ENCODE measurements at regions not wholly inside any gene's neighbourhood (a gene's known extent, or its start where the extent isn't known, plus 50 kb on each side); places are given as distances from the start of the nearest gene placed in this dataset.

DNA sequence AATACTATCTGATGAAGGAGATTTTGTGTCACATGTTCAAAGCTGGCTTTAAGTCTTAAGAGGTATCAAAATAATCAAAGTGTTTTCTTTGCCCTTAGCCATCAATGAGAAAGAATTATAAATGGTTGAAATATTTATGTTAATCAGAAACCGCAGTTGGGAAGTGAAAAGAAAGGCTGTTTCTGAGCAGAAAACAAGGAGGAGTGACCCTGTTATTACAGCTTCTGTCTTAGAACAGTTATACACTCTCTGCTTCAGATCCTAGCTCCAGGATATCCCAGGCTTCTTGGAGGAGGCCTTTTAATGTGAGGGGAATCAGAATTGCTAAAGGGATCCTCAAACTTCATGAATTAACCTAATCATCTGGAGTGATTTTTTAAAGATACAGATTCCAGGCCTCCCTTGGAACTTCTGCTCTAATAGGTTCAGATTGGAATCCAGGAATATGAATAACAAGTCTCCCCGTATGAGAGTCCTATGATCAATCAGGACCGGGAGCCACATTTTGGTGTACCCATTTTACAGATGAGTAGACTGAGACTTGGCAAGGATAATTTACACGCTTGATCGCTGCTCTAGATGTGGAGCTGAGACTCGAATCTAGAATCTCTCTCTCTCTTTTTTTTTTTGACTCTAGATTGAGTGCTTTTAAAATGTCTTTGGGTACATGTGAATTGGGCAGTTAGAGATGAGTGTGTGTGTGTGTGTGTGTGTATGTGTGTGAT is 50.8 kb upstream of the JAG1 start:
- Histone ChIP-seq H3K27ac (ENCODE audit: low read depth, low read length) (no peak overlapping the region), H3K4me3 (ENCODE audit: low read depth, low read length) (no peak overlapping the region), H3K36me3 (ENCODE audit: insufficient read depth, low read length) (no peaks in the 10 kb centered on the region), H3K27me3 (ENCODE audit: insufficient read depth, low read length) (no peaks in the 10 kb centered on the region), H3K4me1 (ENCODE audit: control insufficient read depth, insufficient read depth, low read length, unreplicated experiment) (peaks cover 28% of the 10 kb centered on the region), H3K79me2 (ENCODE audit: control insufficient read depth, insufficient read depth, low read length, unreplicated experiment) (no peaks in the 10 kb centered on the region), H2AFZ (ENCODE audit: low read length, unreplicated experiment) (no peak overlapping the region)

DNA sequence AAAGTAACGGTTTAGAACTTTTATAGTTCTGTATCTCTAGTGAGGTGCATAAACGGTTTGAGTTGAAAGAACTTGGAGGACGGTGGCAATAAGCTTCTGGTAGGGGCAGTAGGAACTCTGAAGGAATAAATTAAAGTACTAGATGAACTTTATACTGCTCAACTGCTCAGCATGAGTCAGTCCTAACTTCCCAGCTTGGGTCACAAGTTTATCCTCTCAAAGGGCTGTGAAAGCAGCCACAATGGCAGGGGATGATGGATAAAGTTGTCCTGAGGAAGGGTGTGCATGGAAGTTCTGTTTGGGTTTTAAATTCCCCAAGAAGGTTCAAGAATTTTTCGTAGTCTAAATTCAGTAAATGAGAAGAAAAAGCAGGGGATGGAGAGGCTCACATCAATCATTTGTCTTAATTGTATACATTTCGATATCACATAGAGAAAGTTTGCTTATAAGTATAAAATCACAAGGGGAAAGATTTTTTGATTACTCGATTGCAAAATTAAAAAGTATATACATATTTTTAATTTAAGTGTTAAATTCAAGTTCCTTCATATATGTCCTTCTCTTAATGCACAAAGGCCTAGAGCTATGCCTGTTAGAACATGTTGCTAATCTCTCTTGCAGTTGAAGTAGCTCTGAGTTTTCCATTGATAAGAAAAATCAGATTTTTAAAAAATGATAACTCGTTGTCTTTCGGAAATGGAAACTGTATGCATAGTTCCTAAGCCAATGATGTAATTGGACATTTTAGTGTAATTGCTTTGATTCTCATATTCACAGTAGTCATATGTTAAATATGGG is 55.3 kb upstream of the JAG1 start:
- H3K27me3 ChIP-seq (ENCODE audit: insufficient read depth, low read length), result no peaks in the 10 kb centered on the region
- H2AFZ ChIP-seq (ENCODE audit: low read length, unreplicated experiment), result no peak overlapping the region
- no peak overlapping the region for H3K27ac ChIP-seq (ENCODE audit: low read depth, low read length)
- peaks cover 18% of the 10 kb centered on the region for H3K4me1 ChIP-seq (ENCODE audit: control insufficient read depth, insufficient read depth, low read length, unreplicated experiment)
- H3K36me3 ChIP-seq (ENCODE audit: insufficient read depth, low read length), result 0 out of 2 replicates have a peak, but pooled peaks cover 5% of the 10 kb centered on the region
- no peak overlapping the region for H3K4me3 ChIP-seq (ENCODE audit: low read depth, low read length)
- H3K79me2 ChIP-seq (ENCODE audit: control insufficient read depth, insufficient read depth, low read length, unreplicated experiment), result no peaks in the 10 kb centered on the region

DNA sequence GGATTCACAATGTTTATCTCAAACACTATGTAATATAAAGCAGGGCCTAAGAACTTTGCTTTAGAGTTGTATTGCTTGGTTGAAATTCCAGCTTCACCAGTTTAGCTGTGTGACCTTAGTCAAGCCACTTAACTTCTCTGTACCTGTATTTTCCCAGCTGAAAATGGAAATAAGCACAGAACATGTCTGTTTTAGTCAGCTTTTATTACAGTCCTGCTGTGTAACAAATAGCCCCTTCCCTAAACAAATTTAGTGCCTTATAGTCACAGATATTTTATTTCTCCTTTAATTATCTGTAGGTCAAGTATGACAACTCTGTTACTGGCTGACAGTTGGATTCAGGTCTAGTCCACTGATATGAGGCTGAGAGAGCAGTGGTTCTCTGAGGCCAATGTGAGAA is 56.0 kb upstream of the JAG1 start:
- Histone ChIP-seq H2AFZ (ENCODE audit: low read length, unreplicated experiment) (no peak overlapping the region), H3K27ac (ENCODE audit: low read depth, low read length) (no peak overlapping the region), H3K27me3 (ENCODE audit: insufficient read depth, low read length) (no peaks in the 10 kb centered on the region), H3K79me2 (ENCODE audit: control insufficient read depth, insufficient read depth, low read length, unreplicated experiment) (no peaks in the 10 kb centered on the region), H3K4me3 (ENCODE audit: low read depth, low read length) (no peak overlapping the region), H3K4me1 (ENCODE audit: control insufficient read depth, insufficient read depth, low read length, unreplicated experiment) (peaks cover 18% of the 10 kb centered on the region), H3K36me3 (ENCODE audit: insufficient read depth, low read length) (0 out of 2 replicates have a peak, but pooled peaks cover 5% of the 10 kb centered on the region)

DNA sequence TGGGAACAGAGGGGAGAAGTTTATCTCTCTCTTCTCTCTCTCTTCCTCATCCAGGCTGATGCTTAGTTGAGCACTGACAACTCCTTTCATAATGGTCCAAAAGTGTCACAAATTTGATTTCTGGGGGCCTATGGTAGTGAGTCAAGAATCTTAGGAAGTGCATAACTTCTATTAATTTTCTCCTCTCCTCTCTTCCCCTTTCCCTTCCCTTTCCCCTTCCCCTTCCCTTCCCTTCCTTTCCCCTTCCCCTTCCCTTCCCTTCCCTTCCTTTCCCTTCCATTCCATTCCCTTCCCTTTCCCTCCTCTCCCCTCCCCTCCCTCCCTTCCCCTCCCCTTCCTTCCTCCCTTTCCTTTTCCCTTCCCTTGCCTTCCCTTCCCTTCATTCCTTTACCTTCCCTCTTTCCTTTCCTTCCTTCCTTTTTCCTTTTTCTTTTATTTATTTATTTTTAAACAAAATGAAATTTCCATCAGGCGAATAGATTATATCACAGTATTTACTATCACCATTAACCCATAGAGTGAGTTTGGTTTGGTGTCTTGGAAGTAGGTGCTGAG is 56.9 kb upstream of the JAG1 start:
- Histone ChIP-seq H3K79me2 (ENCODE audit: control insufficient read depth, insufficient read depth, low read length, unreplicated experiment) (no peaks in the 10 kb centered on the region), H3K27ac (ENCODE audit: low read depth, low read length) (peak overlapping the region; percentile 46; the same call in 1 of the 2 replicates), H3K4me1 (ENCODE audit: control insufficient read depth, insufficient read depth, low read length, unreplicated experiment) (peaks cover 18% of the 10 kb centered on the region), H3K36me3 (ENCODE audit: insufficient read depth, low read length) (0 out of 2 replicates have a peak, but pooled peaks cover 5% of the 10 kb centered on the region), H3K27me3 (ENCODE audit: insufficient read depth, low read length) (no peaks in the 10 kb centered on the region), H3K4me3 (ENCODE audit: low read depth, low read length) (no peak overlapping the region), H2AFZ (ENCODE audit: low read length, unreplicated experiment) (no peak overlapping the region)

DNA sequence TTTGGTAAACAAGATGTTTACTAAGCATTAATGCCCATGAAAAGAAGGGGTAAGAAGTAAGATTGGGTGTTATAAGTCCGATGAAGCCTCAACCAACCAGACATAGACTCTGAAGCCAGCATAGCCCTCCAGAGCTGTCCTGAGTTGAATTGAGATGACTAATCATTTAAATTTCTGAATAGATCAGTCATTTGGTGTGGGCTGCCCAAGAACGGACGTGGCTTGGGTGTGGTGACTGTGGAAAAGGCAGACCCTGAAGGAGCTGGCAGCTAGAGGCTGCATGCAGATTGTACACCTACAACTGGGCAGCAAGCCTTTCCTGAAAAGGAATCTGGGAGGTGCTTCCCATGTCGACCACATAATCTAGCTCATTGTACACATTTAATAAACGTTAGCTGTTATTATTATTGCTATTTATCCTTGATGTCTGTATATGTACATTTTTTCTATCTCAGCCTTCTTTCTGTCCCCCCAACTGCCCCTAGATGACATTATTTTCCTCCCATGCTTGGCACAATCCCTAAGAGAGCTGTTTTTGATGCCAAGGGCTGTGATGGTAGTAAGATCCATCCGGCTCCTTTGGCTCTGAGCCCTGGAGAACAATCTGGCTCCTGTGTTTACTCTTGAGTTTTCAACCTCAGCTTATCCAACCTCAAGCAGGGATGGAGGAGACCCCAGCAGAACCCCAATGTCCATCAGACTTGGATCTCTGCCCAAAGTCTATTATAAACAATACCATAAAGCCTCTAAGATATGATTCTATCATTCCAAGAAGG is 57.6 kb upstream of the JAG1 start:
- 0 out of 2 replicates have a peak, but pooled peaks cover 5% of the 10 kb centered on the region for H3K36me3 ChIP-seq (ENCODE audit: insufficient read depth, low read length)
- H3K27me3 ChIP-seq (ENCODE audit: insufficient read depth, low read length), result no peaks in the 10 kb centered on the region
- peak overlapping the region; percentile 72 for H2AFZ ChIP-seq (ENCODE audit: low read length, unreplicated experiment)
- H3K4me1 ChIP-seq (ENCODE audit: control insufficient read depth, insufficient read depth, low read length, unreplicated experiment), result peaks cover 18% of the 10 kb centered on the region
- no peak overlapping the region for H3K4me3 ChIP-seq (ENCODE audit: low read depth, low read length)
- H3K79me2 ChIP-seq (ENCODE audit: control insufficient read depth, insufficient read depth, low read length, unreplicated experiment), result no peaks in the 10 kb centered on the region
- H3K27ac ChIP-seq (ENCODE audit: low read depth, low read length), result peak overlapping the region; percentile 46

DNA sequence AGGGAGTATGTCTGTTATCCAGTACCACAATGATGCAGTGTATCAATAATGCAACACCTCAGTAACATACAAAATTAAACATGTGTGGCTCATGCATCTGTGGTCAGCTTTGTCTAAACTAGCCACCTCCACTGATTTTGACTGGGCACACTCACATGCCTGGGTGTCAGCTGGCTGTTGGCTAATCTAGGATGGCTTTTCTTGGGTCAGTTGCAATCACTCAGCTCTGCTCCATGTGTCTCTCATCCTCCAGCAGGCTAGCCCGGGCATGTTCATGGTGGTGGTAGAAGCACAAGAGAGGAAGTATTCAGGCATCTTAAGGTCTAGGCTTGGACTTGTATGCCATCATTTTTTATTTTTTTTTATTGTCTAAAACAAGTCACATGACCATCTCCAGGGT is 59.3 kb upstream of the JAG1 start:
- 0 out of 2 replicates have a peak, but pooled peaks cover 5% of the 10 kb centered on the region for H3K36me3 ChIP-seq (ENCODE audit: insufficient read depth, low read length)
- H2AFZ ChIP-seq (ENCODE audit: low read length, unreplicated experiment), result no peak overlapping the region
- no peaks in the 10 kb centered on the region for H3K79me2 ChIP-seq (ENCODE audit: control insufficient read depth, insufficient read depth, low read length, unreplicated experiment)
- no peaks in the 10 kb centered on the region for H3K27me3 ChIP-seq (ENCODE audit: insufficient read depth, low read length)
- H3K27ac ChIP-seq (ENCODE audit: low read depth, low read length), result no peak overlapping the region
- H3K4me3 ChIP-seq (ENCODE audit: low read depth, low read length), result no peak overlapping the region
- peaks cover 18% of the 10 kb centered on the region for H3K4me1 ChIP-seq (ENCODE audit: control insufficient read depth, insufficient read depth, low read length, unreplicated experiment)

DNA sequence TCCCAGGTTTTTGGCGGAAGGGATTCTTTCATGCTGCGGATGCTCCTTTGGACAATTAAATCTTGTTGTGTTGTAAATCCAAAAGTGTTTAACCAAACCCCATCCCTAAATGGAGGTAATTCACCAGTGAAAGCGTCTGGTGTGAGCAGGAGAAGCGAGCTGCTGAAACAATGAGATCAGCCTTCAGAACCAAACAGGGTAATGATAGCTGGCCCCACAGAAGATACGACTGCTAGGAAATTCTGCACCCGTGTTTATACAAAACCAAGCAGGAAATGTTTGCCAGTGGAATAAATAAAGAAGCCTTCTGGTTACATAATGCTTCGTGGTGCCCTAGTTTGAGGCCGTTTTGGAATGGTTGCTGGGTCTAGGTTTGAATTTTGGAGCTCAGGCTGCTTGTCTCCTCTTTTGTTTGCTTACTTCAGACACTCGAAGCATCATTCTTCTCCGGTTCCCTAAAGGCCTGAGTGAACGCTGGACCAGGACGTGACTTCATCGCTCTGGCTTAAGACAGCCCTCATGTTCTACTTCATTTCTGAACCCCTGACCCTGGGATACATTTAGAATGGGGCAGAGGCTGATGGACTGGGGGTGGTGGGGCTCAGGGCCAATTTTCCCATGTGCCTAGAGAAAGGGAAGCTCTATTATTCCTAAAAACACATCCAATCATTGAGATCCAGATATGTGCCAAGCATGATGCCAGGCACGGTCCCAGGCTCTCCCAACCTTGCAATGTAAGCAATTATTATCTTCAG is 61.6 kb upstream of the JAG1 start:
- Histone ChIP-seq H3K36me3 (ENCODE audit: insufficient read depth, low read length) (0 out of 2 replicates have a peak, but pooled peaks cover 1% of the 10 kb centered on the region), H2AFZ (ENCODE audit: low read length, unreplicated experiment) (no peak overlapping the region), H3K79me2 (ENCODE audit: control insufficient read depth, insufficient read depth, low read length, unreplicated experiment) (no peaks in the 10 kb centered on the region), H3K27ac (ENCODE audit: low read depth, low read length) (no peak overlapping the region), H3K27me3 (ENCODE audit: insufficient read depth, low read length) (no peaks in the 10 kb centered on the region), H3K4me1 (ENCODE audit: control insufficient read depth, insufficient read depth, low read length, unreplicated experiment) (peaks cover 14% of the 10 kb centered on the region), H3K4me3 (ENCODE audit: low read depth, low read length) (no peak overlapping the region)

DNA sequence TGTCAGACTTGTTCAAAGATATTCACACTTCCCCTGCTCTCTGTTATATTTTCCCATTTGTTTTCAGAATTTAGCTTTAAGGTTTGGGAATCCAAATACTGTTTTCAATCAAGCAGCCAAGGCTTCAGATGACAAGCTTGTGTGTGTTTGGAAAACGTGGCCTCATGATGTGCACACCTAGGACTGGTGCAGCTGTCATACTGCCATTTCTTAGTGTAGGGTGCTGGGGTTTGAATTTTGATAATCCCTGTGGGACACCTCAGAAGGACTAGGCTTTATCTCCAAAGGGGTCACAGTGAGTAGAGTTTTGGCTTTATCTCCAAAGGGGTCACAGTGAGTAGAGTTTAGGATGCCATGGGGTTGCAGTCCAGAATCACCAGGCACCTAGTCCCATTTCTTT is 65.3 kb upstream of the JAG1 start:
- no peaks in the 10 kb centered on the region for H3K79me2 ChIP-seq (ENCODE audit: control insufficient read depth, insufficient read depth, low read length, unreplicated experiment)
- peak overlapping the region; percentile 84 for H2AFZ ChIP-seq (ENCODE audit: low read length, unreplicated experiment)
- H3K4me1 ChIP-seq (ENCODE audit: control insufficient read depth, insufficient read depth, low read length, unreplicated experiment), result peaks cover 16% of the 10 kb centered on the region
- no peaks in the 10 kb centered on the region for H3K27me3 ChIP-seq (ENCODE audit: insufficient read depth, low read length)
- H3K36me3 ChIP-seq (ENCODE audit: insufficient read depth, low read length), result no peaks in the 10 kb centered on the region
- H3K27ac ChIP-seq (ENCODE audit: low read depth, low read length), result no peak overlapping the region
- H3K4me3 ChIP-seq (ENCODE audit: low read depth, low read length), result peak overlapping the region; percentile 73

DNA sequence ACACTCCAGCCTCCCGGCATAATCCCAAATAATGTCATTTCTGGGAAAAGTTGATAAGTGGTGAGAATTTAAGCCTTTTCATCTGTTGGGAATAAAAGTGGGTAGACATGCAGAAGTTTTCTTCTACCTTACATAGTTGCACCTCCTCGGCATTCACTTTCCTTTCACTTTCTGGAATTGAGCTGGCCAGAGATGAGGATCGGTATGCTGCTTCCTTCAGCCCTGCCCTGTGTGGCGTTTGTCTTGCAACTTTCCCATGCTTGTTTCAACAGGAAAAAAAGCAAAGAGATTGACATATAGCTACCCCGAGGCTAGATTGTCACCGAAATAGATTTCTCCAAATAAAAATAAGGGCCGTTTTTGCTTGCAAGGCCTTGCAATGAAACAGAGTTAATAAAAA is 65.8 kb upstream of the JAG1 start:
- Histone ChIP-seq H3K36me3 (ENCODE audit: insufficient read depth, low read length) (no peaks in the 10 kb centered on the region), H3K27me3 (ENCODE audit: insufficient read depth, low read length) (no peaks in the 10 kb centered on the region), H3K79me2 (ENCODE audit: control insufficient read depth, insufficient read depth, low read length, unreplicated experiment) (no peaks in the 10 kb centered on the region), H3K27ac (ENCODE audit: low read depth, low read length) (no peak overlapping the region), H3K4me3 (ENCODE audit: low read depth, low read length) (peak overlapping the region; percentile 73), H2AFZ (ENCODE audit: low read length, unreplicated experiment) (peak overlapping the region; percentile 84), H3K4me1 (ENCODE audit: control insufficient read depth, insufficient read depth, low read length, unreplicated experiment) (peaks cover 16% of the 10 kb centered on the region)

DNA sequence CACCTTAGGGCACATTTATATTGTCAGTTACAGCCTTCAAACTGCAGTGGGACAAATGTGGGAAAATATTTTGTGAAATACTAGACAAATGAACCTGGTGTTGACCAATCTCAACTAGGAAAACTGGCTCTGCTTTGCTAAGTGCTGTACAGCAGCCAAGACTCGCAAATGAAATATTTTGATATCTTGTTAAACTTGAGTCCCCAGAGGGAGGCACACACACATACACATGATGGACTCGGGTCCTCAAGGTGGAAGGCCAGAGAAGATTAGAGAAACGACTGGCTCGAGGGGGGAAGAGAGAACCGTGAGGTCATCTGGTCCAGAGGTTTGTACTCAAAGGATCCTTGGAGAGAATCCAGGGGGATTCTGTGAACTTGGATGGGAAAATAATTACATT is 67.3 kb upstream of the JAG1 start:
- no peaks in the 10 kb centered on the region for H3K27me3 ChIP-seq (ENCODE audit: insufficient read depth, low read length)
- no peak overlapping the region for H3K27ac ChIP-seq (ENCODE audit: low read depth, low read length)
- peaks cover 16% of the 10 kb centered on the region for H3K4me1 ChIP-seq (ENCODE audit: control insufficient read depth, insufficient read depth, low read length, unreplicated experiment)
- no peaks in the 10 kb centered on the region for H3K79me2 ChIP-seq (ENCODE audit: control insufficient read depth, insufficient read depth, low read length, unreplicated experiment)
- H2AFZ ChIP-seq (ENCODE audit: low read length, unreplicated experiment), result peak overlapping the region; percentile 15
- H3K36me3 ChIP-seq (ENCODE audit: insufficient read depth, low read length), result no peaks in the 10 kb centered on the region
- H3K4me3 ChIP-seq (ENCODE audit: low read depth, low read length), result no peak overlapping the region
